H1 (cell line): ENCODE measurements at regions not wholly inside any gene's neighbourhood (a gene's known extent, or its start where the extent isn't known, plus 50 kb on each side); places are given as distances from the start of the nearest gene placed in this dataset.

Experiments used
- BACH1 ChIP-seq: IDR thresholded peaks from 2 replicates; pipeline ENCODE4 v1.6.1; 2012; ENCODE audit warnings: low read length, improper control_type of control experiment
- FOSL1 ChIP-seq: IDR thresholded peaks from 2 replicates; pipeline ENCODE4 v1.6.1; 2011; ENCODE audit warnings: mild to moderate bottlenecking, low read depth, low read length, moderate library complexity; ENCODE audit not compliant: insufficient read depth
- HDAC6 ChIP-seq: IDR thresholded peaks from one replicate; pipeline ENCODE4 v1.7.1; 2012; ENCODE audit warnings: low read depth, mild to moderate bottlenecking, inconsistent platforms, low read length, moderate library complexity
- JUN ChIP-seq: IDR thresholded peaks from 2 replicates; pipeline ENCODE4 v1.6.1; 2011; ENCODE audit warnings: low read depth, mild to moderate bottlenecking, improper control_type of control experiment, low read length
- POU5F1 ChIP-seq: IDR thresholded peaks from 2 replicates; pipeline ENCODE4 v1.6.1; 2011; ENCODE audit warnings: low read depth, mild to moderate bottlenecking, low read length, moderate library complexity
- RAD21 ChIP-seq, 2 experiments: IDR thresholded peaks in 1 of 2; conservative IDR thresholded peaks in 1 of 2; 2 replicates each; pipeline ENCODE4 v1.6.1; 2011; ENCODE audit warnings: low read depth in 2 of 2, low read length in 2 of 2, improper control_type of control experiment in 1 of 2, inconsistent platforms in 1 of 2, mild to moderate bottlenecking in 1 of 2, moderate library complexity in 1 of 2
- RXRA ChIP-seq: IDR thresholded peaks from 2 replicates; pipeline ENCODE4 v1.6.1; 2011; ENCODE audit warnings: low read depth, mild to moderate bottlenecking, low read length, moderate library complexity; ENCODE audit not compliant: insufficient read depth
- SP4 ChIP-seq: IDR thresholded peaks from 2 replicates; pipeline ENCODE4 v1.6.1; 2012; ENCODE audit warnings: low read length, inconsistent platforms
- TF ChIP-seq, protein P1 (sequence below): fragments of 300-600 bp; sonication (generic); IDR thresholded peaks from 2 replicates; pipeline ENCODE4 v1.7.1; 2012; ENCODE audit warnings: low read length, moderate library complexity, mild to moderate bottlenecking, inconsistent platforms; ENCODE audit not compliant: insufficient replicate concordance

DNA sequence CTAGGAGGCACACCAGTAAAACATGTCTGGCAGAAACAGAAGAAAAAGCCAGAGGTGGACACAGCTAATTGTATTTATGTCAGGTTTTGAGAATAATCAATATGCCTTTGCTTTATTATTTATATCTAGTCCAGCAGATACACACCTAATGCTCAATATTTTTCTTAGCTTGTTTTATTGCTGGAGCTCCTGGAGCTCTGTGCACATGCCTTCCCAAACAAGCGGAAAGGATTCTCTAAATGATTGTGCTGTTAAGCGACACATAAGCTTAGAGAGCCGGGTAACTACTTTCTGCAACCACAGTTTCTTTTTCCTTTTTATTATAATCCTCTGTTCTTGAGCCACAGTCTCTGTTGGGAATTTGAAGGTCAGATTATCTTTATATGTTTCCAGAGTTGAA is 177.3 kb upstream of the ST6GAL2 start (continued):
- TF ChIP-seq, protein P1, sequence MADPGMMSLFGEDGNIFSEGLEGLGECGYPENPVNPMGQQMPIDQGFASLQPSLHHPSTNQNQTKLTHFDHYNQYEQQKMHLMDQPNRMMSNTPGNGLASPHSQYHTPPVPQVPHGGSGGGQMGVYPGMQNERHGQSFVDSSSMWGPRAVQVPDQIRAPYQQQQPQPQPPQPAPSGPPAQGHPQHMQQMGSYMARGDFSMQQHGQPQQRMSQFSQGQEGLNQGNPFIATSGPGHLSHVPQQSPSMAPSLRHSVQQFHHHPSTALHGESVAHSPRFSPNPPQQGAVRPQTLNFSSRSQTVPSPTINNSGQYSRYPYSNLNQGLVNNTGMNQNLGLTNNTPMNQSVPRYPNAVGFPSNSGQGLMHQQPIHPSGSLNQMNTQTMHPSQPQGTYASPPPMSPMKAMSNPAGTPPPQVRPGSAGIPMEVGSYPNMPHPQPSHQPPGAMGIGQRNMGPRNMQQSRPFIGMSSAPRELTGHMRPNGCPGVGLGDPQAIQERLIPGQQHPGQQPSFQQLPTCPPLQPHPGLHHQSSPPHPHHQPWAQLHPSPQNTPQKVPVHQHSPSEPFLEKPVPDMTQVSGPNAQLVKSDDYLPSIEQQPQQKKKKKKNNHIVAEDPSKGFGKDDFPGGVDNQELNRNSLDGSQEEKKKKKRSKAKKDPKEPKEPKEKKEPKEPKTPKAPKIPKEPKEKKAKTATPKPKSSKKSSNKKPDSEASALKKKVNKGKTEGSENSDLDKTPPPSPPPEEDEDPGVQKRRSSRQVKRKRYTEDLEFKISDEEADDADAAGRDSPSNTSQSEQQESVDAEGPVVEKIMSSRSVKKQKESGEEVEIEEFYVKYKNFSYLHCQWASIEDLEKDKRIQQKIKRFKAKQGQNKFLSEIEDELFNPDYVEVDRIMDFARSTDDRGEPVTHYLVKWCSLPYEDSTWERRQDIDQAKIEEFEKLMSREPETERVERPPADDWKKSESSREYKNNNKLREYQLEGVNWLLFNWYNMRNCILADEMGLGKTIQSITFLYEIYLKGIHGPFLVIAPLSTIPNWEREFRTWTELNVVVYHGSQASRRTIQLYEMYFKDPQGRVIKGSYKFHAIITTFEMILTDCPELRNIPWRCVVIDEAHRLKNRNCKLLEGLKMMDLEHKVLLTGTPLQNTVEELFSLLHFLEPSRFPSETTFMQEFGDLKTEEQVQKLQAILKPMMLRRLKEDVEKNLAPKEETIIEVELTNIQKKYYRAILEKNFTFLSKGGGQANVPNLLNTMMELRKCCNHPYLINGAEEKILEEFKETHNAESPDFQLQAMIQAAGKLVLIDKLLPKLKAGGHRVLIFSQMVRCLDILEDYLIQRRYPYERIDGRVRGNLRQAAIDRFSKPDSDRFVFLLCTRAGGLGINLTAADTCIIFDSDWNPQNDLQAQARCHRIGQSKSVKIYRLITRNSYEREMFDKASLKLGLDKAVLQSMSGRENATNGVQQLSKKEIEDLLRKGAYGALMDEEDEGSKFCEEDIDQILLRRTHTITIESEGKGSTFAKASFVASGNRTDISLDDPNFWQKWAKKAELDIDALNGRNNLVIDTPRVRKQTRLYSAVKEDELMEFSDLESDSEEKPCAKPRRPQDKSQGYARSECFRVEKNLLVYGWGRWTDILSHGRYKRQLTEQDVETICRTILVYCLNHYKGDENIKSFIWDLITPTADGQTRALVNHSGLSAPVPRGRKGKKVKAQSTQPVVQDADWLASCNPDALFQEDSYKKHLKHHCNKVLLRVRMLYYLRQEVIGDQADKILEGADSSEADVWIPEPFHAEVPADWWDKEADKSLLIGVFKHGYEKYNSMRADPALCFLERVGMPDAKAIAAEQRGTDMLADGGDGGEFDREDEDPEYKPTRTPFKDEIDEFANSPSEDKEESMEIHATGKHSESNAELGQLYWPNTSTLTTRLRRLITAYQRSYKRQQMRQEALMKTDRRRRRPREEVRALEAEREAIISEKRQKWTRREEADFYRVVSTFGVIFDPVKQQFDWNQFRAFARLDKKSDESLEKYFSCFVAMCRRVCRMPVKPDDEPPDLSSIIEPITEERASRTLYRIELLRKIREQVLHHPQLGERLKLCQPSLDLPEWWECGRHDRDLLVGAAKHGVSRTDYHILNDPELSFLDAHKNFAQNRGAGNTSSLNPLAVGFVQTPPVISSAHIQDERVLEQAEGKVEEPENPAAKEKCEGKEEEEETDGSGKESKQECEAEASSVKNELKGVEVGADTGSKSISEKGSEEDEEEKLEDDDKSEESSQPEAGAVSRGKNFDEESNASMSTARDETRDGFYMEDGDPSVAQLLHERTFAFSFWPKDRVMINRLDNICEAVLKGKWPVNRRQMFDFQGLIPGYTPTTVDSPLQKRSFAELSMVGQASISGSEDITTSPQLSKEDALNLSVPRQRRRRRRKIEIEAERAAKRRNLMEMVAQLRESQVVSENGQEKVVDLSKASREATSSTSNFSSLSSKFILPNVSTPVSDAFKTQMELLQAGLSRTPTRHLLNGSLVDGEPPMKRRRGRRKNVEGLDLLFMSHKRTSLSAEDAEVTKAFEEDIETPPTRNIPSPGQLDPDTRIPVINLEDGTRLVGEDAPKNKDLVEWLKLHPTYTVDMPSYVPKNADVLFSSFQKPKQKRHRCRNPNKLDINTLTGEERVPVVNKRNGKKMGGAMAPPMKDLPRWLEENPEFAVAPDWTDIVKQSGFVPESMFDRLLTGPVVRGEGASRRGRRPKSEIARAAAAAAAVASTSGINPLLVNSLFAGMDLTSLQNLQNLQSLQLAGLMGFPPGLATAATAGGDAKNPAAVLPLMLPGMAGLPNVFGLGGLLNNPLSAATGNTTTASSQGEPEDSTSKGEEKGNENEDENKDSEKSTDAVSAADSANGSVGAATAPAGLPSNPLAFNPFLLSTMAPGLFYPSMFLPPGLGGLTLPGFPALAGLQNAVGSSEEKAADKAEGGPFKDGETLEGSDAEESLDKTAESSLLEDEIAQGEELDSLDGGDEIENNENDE = no peak
- TF ChIP-seq SP4 = no peak
- TF ChIP-seq RXRA = no peak
- no peak for TF ChIP-seq FOSL1
- no peak for TF ChIP-seq JUN
- no peak for TF ChIP-seq POU5F1
- TF ChIP-seq BACH1 = no peak
- no peak for TF ChIP-seq RAD21 (IDR thresholded peaks at IDR 0.05 in 1 of 2, conservative IDR thresholded peaks at IDR 0.05 in 1 of 2; ENCODE audit: low read depth in 2 of 2, low read length in 2 of 2)
- TF ChIP-seq HDAC6 = no peak
